B cell (primary cell): ENCODE measurements at regions not wholly inside any gene's neighbourhood (a gene's known extent, or its start where the extent isn't known, plus 50 kb on each side); places are given as distances from the start of the nearest gene placed in this dataset.

Experiments used
- ATAC-seq: fragments of 200-7000 bp; cut with Tn5 transposase; one replicate; pipeline ENCODE4 v1.10.0; 2021; ENCODE audit warnings: low read depth, mild to moderate bottlenecking, moderate number of reproducible peaks, moderate library complexity
- CTCF ChIA-PET: fragments of 350-600 bp; sonication (Branson Sonifier 250); formaldehyde crosslinking; loops from one replicate; lab custom pipeline; 2021; ENCODE audit warnings: antibody characterized with exemption, inconsistent platforms; lab: Charles Lee
- POLR2A ChIA-PET: fragments of 350-600 bp; sonication (Branson Sonifier 250); formaldehyde crosslinking; loops from one replicate; lab custom pipeline; 2021; ENCODE audit warnings: antibody characterized with exemption; lab: Charles Lee
- DNase-seq: peaks from one replicate; pipeline ENCODE4 v3.0.0; 2013
- H2AFZ ChIP-seq: 2 replicates; pipeline ENCODE4 v1.6.1; 2012; ENCODE audit warnings: mild to moderate bottlenecking, low read depth, low read length; ENCODE audit not compliant: insufficient read depth, poor library complexity, severe bottlenecking
- H3K27ac ChIP-seq, 2 donors: 1 replicate in 1 of 2; 2 replicates in 1 of 2; pipeline ENCODE4 v1.5.1; 2012 to 2013; ENCODE audit warnings: low read length in 2 of 2, mild to moderate bottlenecking in 2 of 2, moderate library complexity in 1 of 2
- H3K27me3 ChIP-seq, 4 experiments: fragments of 200-600 bp in 1 of 4; sonication (generic) in 1 of 4; replicated peaks in 1 of 4; 1 replicate in 2 of 4; 2 replicates in 2 of 4; pipeline versions ENCODE4 v1.6.1 to v1.7.0; 2013 to 2016; ENCODE audit warnings: low read length in 3 of 4, mild to moderate bottlenecking in 2 of 4, mixed read lengths in 1 of 4, moderate library complexity in 1 of 4; ENCODE audit not compliant: insufficient read depth in 4 of 4, control insufficient read depth in 3 of 4; ENCODE audit errors: control extremely low read depth in 1 of 4
- H3K36me3 ChIP-seq, 2 experiments: replicated peaks in 1 of 2; 1 replicate in 1 of 2; 2 replicates in 1 of 2; pipeline versions ENCODE4 v1.6.1 to v1.7.1; 2013; ENCODE audit warnings: low read length in 1 of 2; ENCODE audit not compliant: insufficient read depth in 2 of 2, control insufficient read depth in 1 of 2; ENCODE audit errors: control extremely low read depth in 1 of 2, extremely low read depth in 1 of 2
- H3K4me1 ChIP-seq, 2 donors: fragments of 200-600 bp in 1 of 2; sonication (generic) in 1 of 2; 1 replicate in 1 of 2; 2 replicates in 1 of 2; pipeline versions ENCODE4 v1.5.1 to v1.6.1; 2013 to 2017; ENCODE audit warnings: low read length in 2 of 2; ENCODE audit not compliant: control insufficient read depth in 2 of 2, insufficient read depth in 2 of 2
- H3K4me2 ChIP-seq: replicated peaks from 2 replicates; pipeline ENCODE3; 2012; ENCODE audit warnings: mild to moderate bottlenecking, low read depth, low read length; ENCODE audit not compliant: poor library complexity, severe bottlenecking
- H3K4me3 ChIP-seq, 5 experiments: fragments of 200-600 bp in 1 of 5; sonication (generic) in 1 of 5; 1 replicate in 3 of 5; 2 replicates in 2 of 5; pipeline versions ENCODE4 v1.5.1 to v1.7.0; 2011 to 2016; ENCODE audit warnings: low read length in 4 of 5, mild to moderate bottlenecking in 4 of 5, low read depth in 2 of 5, control low read depth in 1 of 5, moderate library complexity in 1 of 5; ENCODE audit not compliant: insufficient read depth in 1 of 5; ENCODE audit errors: control extremely low read depth in 1 of 5, extremely low read depth in 1 of 5
- H3K79me2 ChIP-seq: fragments of 200-600 bp; sonication (generic); one replicate; pipeline ENCODE4 v1.6.0; 2016; ENCODE audit warnings: low read length; ENCODE audit not compliant: control insufficient read depth, insufficient read depth
- H3K9ac ChIP-seq: fragments of 200-600 bp; sonication (generic); 2 replicates; pipeline ENCODE4 v1.6.1; 2017; ENCODE audit warnings: mild to moderate bottlenecking, low read length, moderate library complexity
- H3K9me3 ChIP-seq, 3 donors: one replicate each; pipeline versions ENCODE4 v1.6.1 to v1.7.1; 2013; ENCODE audit warnings: low read length in 2 of 3; ENCODE audit not compliant: control insufficient read depth in 2 of 3, insufficient read depth in 1 of 3; ENCODE audit errors: control extremely low read depth in 1 of 3
- H4K20me1 ChIP-seq: 2 replicates; pipeline ENCODE4 v1.6.0; 2012; ENCODE audit warnings: mild to moderate bottlenecking, low read length; ENCODE audit not compliant: insufficient read depth, control insufficient read depth, poor library complexity, severe bottlenecking
- H3K27ac Mint-ChIP-seq: one replicate; pipeline ENCODE4 v1.8.0; 2021; ENCODE audit warnings: mixed read lengths
- H3K27me3 Mint-ChIP-seq: one replicate; pipeline ENCODE4 v1.8.0; 2021; ENCODE audit warnings: mixed read lengths
- H3K4me1 Mint-ChIP-seq: one replicate; pipeline ENCODE4 v1.8.0; 2021; ENCODE audit warnings: mixed read lengths
- H3K4me3 Mint-ChIP-seq: one replicate; pipeline ENCODE4 v1.8.0; 2021; ENCODE audit warnings: mixed read lengths
- H3K9me3 Mint-ChIP-seq: one replicate; pipeline ENCODE4 v1.8.0; 2022; ENCODE audit warnings: mixed read lengths; ENCODE audit not compliant: insufficient read depth
- EZH2 ChIP-seq: IDR thresholded peaks from 2 replicates; pipeline ENCODE4 v1.6.1; 2012; ENCODE audit warnings: borderline replicate concordance, low read depth, mild to moderate bottlenecking, moderate library complexity, low read length; ENCODE audit not compliant: insufficient read depth, poor library complexity, severe bottlenecking
- WGBS: methylation state at CpG from one replicate; pipeline ENCODE4 v1.1.5; 2013; ENCODE audit warnings: missing lambda C conversion rate; ENCODE audit not compliant: insufficient coverage; 5-methylcytosine and 5-hydroxymethylcytosine counted together
- intact Hi-C: fragments of 100-400 bp; cut with micrococcal nuclease; formaldehyde crosslinking; loops from one replicate; pipeline ENCODE4 v1.10.0; 2022
- TF ChIP-seq, protein P1 (sequence below): fragments of 200-600 bp; IDR thresholded peaks from one replicate; pipeline ENCODE4 v1.8.0; 2022; ENCODE audit warnings: antibody characterized with exemption, mild to moderate bottlenecking

GRCh38 chr9:79149585-79149984 is 422.2 kb upstream of the TLE4 start:
- Mint-ChIP-seq H3K4me1 (no peaks in the 10 kb centered on the region), H3K9me3 (no peaks in the 10 kb centered on the region), H3K4me3 (no peak overlapping the region), H3K27ac (no peak overlapping the region), H3K27me3 (peaks cover 5% of the 10 kb centered on the region)
- H3K4me3 ChIP-seq, result no peak overlapping the region
- H3K4me1 ChIP-seq, result no peaks in the 10 kb centered on the region
- ChIA-PET POLR2A (no interaction called here), CTCF (no interaction called here)
- no peak overlapping the region for H2AFZ ChIP-seq
- H4K20me1 ChIP-seq, result no peaks in the 10 kb centered on the region
- no peaks in the 10 kb centered on the region for H3K9me3 ChIP-seq
- DNase-seq (no peak), ATAC-seq (no peak)
- H3K4me2 ChIP-seq, result no peak overlapping the region
- intact Hi-C loops, result no loop called here
- WGBS, result 40% methylated on average over 1 of the region's 2 CpGs
- H3K9ac ChIP-seq, result no peak overlapping the region
- no peak overlapping the region for H3K27ac ChIP-seq
- no peak for TF ChIP-seq EZH2
- TF ChIP-seq, protein P1, sequence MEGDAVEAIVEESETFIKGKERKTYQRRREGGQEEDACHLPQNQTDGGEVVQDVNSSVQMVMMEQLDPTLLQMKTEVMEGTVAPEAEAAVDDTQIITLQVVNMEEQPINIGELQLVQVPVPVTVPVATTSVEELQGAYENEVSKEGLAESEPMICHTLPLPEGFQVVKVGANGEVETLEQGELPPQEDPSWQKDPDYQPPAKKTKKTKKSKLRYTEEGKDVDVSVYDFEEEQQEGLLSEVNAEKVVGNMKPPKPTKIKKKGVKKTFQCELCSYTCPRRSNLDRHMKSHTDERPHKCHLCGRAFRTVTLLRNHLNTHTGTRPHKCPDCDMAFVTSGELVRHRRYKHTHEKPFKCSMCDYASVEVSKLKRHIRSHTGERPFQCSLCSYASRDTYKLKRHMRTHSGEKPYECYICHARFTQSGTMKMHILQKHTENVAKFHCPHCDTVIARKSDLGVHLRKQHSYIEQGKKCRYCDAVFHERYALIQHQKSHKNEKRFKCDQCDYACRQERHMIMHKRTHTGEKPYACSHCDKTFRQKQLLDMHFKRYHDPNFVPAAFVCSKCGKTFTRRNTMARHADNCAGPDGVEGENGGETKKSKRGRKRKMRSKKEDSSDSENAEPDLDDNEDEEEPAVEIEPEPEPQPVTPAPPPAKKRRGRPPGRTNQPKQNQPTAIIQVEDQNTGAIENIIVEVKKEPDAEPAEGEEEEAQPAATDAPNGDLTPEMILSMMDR, result no peak
- peaks cover 0 to 4% (median 0%) of the 10 kb centered on the region in 4 experiments for H3K27me3 ChIP-seq
- no peaks in the 10 kb centered on the region for H3K36me3 ChIP-seq
- no peaks in the 10 kb centered on the region for H3K79me2 ChIP-seq

DNA sequence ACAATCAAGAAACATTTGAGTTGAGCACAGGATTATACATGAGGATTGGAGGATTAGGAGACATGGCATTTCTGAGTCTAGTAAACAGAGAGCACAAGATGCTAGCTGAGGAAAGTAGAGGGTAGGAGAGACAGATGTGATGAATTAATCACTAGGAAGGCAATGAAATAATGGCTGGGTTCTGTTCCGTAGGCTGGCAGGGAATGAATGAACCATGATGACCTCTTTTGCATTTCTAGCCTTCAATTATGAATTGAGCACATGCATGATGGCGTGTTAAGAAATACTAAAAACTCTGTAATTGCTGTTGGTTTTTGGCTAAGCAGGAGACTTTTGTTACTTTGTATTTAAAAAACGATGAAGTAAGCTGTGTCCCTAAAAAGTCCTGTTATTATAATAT is 420.0 kb upstream of the TLE4 start:
- H3K4me1 Mint-ChIP-seq, result no peaks in the 10 kb centered on the region
- H3K4me3 ChIP-seq, result no peak overlapping the region
- no peak overlapping the region for H2AFZ ChIP-seq
- no peak for ATAC-seq
- ChIA-PET POLR2A (no interaction called here), CTCF (no interaction called here)
- no peaks in the 10 kb centered on the region for H3K36me3 ChIP-seq
- DNase-seq, result no peak
- TF ChIP-seq, protein P1, result no peak
- no peak for TF ChIP-seq EZH2
- H3K4me2 ChIP-seq, result no peak overlapping the region
- 100% methylated on average over 1 of the region's 3 CpGs for WGBS
- H3K27ac ChIP-seq, result no peak overlapping the region
- no peaks in the 10 kb centered on the region for H4K20me1 ChIP-seq
- intact Hi-C loops, result no loop called here
- peaks cover 0 to 4% (median 0%) of the 10 kb centered on the region in 4 experiments for H3K27me3 ChIP-seq
- H3K4me1 ChIP-seq, result no peaks in the 10 kb centered on the region
- no peak overlapping the region for H3K4me3 Mint-ChIP-seq
- H3K79me2 ChIP-seq, result no peaks in the 10 kb centered on the region
- peaks cover 3% of the 10 kb centered on the region for H3K27me3 Mint-ChIP-seq
- H3K9me3 Mint-ChIP-seq, result no peaks in the 10 kb centered on the region
- H3K27ac Mint-ChIP-seq, result no peak overlapping the region
- H3K9ac ChIP-seq, result no peak overlapping the region
- H3K9me3 ChIP-seq, result no peaks in the 10 kb centered on the region
